CD4-positive, alpha-beta T cell (primary cell): ENCODE measurements at regions not wholly inside any gene's neighbourhood (a gene's known extent, or its start where the extent isn't known, plus 50 kb on each side); places are given as distances from the start of the nearest gene placed in this dataset.

Experiments used
- ATAC-seq: fragments of 200-7000 bp; cut with Tn5 transposase; one replicate; pipeline ENCODE4 v1.10.0; 2022; ENCODE audit warnings: mild to moderate bottlenecking; ENCODE audit not compliant: poor library complexity
- CTCF ChIA-PET: fragments of 350-600 bp; sonication (Branson Sonifier 250); formaldehyde crosslinking; loops from one replicate; lab custom pipeline; 2021; ENCODE audit warnings: antibody characterized with exemption, inconsistent platforms; lab: Charles Lee
- POLR2A ChIA-PET: fragments of 350-600 bp; sonication (Branson Sonifier 250); formaldehyde crosslinking; loops from one replicate; lab custom pipeline; 2021; ENCODE audit warnings: antibody characterized with exemption, inconsistent platforms; lab: Charles Lee
- DNase-seq, 14 experiments: peaks; one replicate each; pipeline ENCODE4 v3.0.0-alpha.2; 2013 to 2020; ENCODE audit warnings: mixed read lengths in 2 of 14
- H3K27ac ChIP-seq, 2 donors: one replicate each; pipeline versions ENCODE4 v1.5.1 to v1.7.0; 2013; ENCODE audit warnings: low read length in 2 of 2, low read depth in 1 of 2, mild to moderate bottlenecking in 1 of 2
- H3K27me3 ChIP-seq, 2 experiments: 1 replicate in 1 of 2; 2 replicates in 1 of 2; pipeline versions ENCODE4 v1.6.1 to v1.7.0; 2013; ENCODE audit warnings: low read length in 2 of 2, control low read depth in 1 of 2, mild to moderate bottlenecking in 1 of 2, moderate library complexity in 1 of 2; ENCODE audit not compliant: insufficient read depth in 2 of 2, control insufficient read depth in 1 of 2
- H3K36me3 ChIP-seq: one replicate; pipeline ENCODE4 v1.6.1; 2013; ENCODE audit warnings: low read length, control low read depth; ENCODE audit not compliant: insufficient read depth
- H3K4me1 ChIP-seq: one replicate; pipeline ENCODE4 v1.6.1; 2013; ENCODE audit warnings: low read length, control low read depth; ENCODE audit not compliant: insufficient read depth
- H3K4me3 ChIP-seq: one replicate; pipeline ENCODE4 v1.5.1; 2013; ENCODE audit warnings: mild to moderate bottlenecking, low read length, moderate library complexity
- H3K9me3 ChIP-seq, 2 experiments: 1 replicate in 1 of 2; 2 replicates in 1 of 2; pipeline versions ENCODE4 v1.6.1 to v1.7.0; 2013; ENCODE audit warnings: low read length in 2 of 2, mild to moderate bottlenecking in 2 of 2, control low read depth in 1 of 2, moderate library complexity in 1 of 2; ENCODE audit not compliant: control insufficient read depth in 1 of 2, insufficient read depth in 1 of 2
- H3K27ac Mint-ChIP-seq: one replicate; pipeline ENCODE4 v1.8.0; 2020; ENCODE audit warnings: mixed read lengths
- H3K27me3 Mint-ChIP-seq: one replicate; pipeline ENCODE4 v1.8.0; 2021; ENCODE audit warnings: mixed read lengths
- H3K36me3 Mint-ChIP-seq: one replicate; pipeline ENCODE4 v1.8.0; 2021; ENCODE audit warnings: low read depth, mixed read lengths
- H3K4me1 Mint-ChIP-seq: one replicate; pipeline ENCODE4 v1.8.0; 2021; ENCODE audit warnings: low read depth, mixed read lengths
- H3K4me3 Mint-ChIP-seq: one replicate; pipeline ENCODE4 v1.8.0; 2020; ENCODE audit warnings: mild to moderate bottlenecking, mixed read lengths
- H3K9me3 Mint-ChIP-seq: one replicate; pipeline ENCODE4 v1.8.0; 2020; ENCODE audit warnings: mixed read lengths
- intact Hi-C, 2 experiments: fragments of 100-400 bp; cut with DNase I in 1 of 2; cut with micrococcal nuclease in 1 of 2; formaldehyde crosslinking; loops; one replicate each; pipeline versions ENCODE4 v1.15.1 to v1.9.0; 2023 to 2025; cut with DNase I, micrococcal nuclease
- TF ChIP-seq, protein P1 (sequence below): fragments of 200-600 bp; IDR thresholded peaks from one replicate; pipeline ENCODE4 v1.8.0; 2022; ENCODE audit warnings: antibody characterized with exemption, mild to moderate bottlenecking

DNA sequence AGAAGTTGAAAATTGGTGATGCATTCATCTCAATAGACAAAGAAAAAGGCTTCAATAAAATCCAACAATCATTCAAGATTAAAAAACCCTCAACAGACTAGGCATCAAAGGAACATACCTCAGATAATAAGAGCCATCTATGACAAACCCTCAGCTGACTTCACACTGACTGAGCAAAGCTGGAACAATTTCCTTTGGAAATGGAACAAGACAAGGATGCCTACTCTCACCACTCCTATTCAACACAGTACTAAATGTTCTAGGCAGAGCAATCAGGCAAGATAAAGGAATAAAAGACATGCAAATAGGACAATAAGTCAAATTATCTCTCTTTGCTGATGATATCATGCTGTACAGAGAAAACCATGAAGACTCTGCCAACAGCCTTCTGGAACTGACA, 1188.1 kb downstream of the DTWD2 start:
- ChIA-PET CTCF (no interaction called here), POLR2A (interaction anchor here (0.6 kb wide), 1 partner anchor 9 kb away, joined by 3 read pairs; no protein-coding TSS in a partner anchor)
- Histone ChIP-seq H3K9me3 (no peaks in the 10 kb centered on the region), H3K27ac (no peak overlapping the region), H3K4me1 (no peaks in the 10 kb centered on the region), H3K36me3 (no peaks in the 10 kb centered on the region), H3K4me3 (no peak overlapping the region), H3K27me3 (no peaks in the 10 kb centered on the region)
- H3K27ac Mint-ChIP-seq: no peak overlapping the region
- H3K4me3 Mint-ChIP-seq: no peak overlapping the region
- H3K9me3 Mint-ChIP-seq: peaks cover 15% of the 10 kb centered on the region
- TF ChIP-seq, protein P1, sequence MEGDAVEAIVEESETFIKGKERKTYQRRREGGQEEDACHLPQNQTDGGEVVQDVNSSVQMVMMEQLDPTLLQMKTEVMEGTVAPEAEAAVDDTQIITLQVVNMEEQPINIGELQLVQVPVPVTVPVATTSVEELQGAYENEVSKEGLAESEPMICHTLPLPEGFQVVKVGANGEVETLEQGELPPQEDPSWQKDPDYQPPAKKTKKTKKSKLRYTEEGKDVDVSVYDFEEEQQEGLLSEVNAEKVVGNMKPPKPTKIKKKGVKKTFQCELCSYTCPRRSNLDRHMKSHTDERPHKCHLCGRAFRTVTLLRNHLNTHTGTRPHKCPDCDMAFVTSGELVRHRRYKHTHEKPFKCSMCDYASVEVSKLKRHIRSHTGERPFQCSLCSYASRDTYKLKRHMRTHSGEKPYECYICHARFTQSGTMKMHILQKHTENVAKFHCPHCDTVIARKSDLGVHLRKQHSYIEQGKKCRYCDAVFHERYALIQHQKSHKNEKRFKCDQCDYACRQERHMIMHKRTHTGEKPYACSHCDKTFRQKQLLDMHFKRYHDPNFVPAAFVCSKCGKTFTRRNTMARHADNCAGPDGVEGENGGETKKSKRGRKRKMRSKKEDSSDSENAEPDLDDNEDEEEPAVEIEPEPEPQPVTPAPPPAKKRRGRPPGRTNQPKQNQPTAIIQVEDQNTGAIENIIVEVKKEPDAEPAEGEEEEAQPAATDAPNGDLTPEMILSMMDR: no peak
- H3K36me3 Mint-ChIP-seq: no peaks in the 10 kb centered on the region
- no peaks in the 10 kb centered on the region for H3K4me1 Mint-ChIP-seq
- DNase-seq (no peak), ATAC-seq (no peak)
- no peaks in the 10 kb centered on the region for H3K27me3 Mint-ChIP-seq
- intact Hi-C loops: no loop called here

DNA sequence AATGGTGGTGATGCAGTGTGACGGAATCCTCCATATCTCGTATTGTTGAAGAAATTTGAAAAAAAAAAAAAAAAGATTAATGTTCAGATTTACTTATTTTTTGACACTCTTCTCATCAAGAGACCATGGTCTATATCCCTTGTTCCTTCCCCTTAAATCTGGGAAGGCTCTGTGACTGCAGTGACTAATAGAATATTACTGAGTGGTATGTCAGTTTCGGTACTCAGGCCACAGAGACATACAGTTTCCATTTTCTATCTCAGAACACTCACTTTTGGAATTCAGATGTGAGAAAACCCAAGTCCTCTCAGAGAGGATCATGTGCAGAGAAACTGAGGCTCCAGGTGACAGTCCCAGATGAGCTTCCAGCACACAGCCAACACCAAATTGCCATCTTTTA, 1193.5 kb downstream of the DTWD2 start:
- TF ChIP-seq, protein P1: no peak
- Histone ChIP-seq H3K27me3 (no peaks in the 10 kb centered on the region), H3K27ac (no peak overlapping the region), H3K4me3 (no peak overlapping the region), H3K36me3 (no peaks in the 10 kb centered on the region), H3K4me1 (no peaks in the 10 kb centered on the region), H3K9me3 (no peaks in the 10 kb centered on the region)
- DNase-seq (no peak), ATAC-seq (no peak)
- CTCF ChIA-PET: no interaction called here
- H3K4me1 Mint-ChIP-seq: no peaks in the 10 kb centered on the region
- H3K27ac Mint-ChIP-seq: no peak overlapping the region
- no peaks in the 10 kb centered on the region for H3K27me3 Mint-ChIP-seq
- peaks cover 10% of the 10 kb centered on the region for H3K9me3 Mint-ChIP-seq
- H3K36me3 Mint-ChIP-seq: no peaks in the 10 kb centered on the region
- POLR2A ChIA-PET: no interaction called here
- no peak overlapping the region for H3K4me3 Mint-ChIP-seq
- intact Hi-C loops: no loop called here

DNA sequence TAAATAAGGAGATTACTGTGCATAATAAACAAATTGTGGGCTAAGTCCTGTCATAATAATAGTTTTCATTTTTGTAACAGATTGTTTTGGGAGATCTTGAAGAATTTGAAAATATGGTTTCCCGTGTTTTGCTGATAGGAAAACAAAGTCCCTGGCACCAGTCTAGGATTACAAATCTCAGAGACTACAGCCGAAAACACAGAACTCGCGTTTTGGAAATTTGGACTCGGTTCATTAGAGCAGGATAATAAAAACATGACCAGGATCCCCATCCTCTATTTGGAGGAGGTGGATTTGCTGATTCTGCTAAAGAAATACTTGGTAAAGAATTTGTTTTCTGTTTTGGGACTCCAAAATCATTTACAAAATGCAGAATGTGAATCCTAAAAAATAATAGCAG, 1194.4 kb downstream of the DTWD2 start:
- POLR2A ChIA-PET: no interaction called here
- no peak overlapping the region for H3K27ac ChIP-seq

More for the DNA sequence above, 1194.4 kb downstream of the DTWD2 start:
- intact Hi-C loops: no loop called here
- Histone ChIP-seq H3K4me3 (no peak overlapping the region), H3K36me3 (no peaks in the 10 kb centered on the region), H3K9me3 (no peaks in the 10 kb centered on the region), H3K4me1 (no peaks in the 10 kb centered on the region), H3K27me3 (no peaks in the 10 kb centered on the region)
- Mint-ChIP-seq H3K27ac (no peak overlapping the region), H3K4me3 (no peak overlapping the region), H3K27me3 (no peaks in the 10 kb centered on the region), H3K9me3 (peaks cover 10% of the 10 kb centered on the region), H3K4me1 (no peaks in the 10 kb centered on the region), H3K36me3 (no peaks in the 10 kb centered on the region)
- CTCF ChIA-PET: no interaction called here
- TF ChIP-seq, protein P1: no peak
- no peak for ATAC-seq
- DNase-seq: no peak
